ENCODE measurements at regions not wholly inside any gene's neighbourhood (a gene's known extent, or its start where the extent isn't known, plus 50 kb on each side); places are given as distances from the start of the nearest gene placed in this dataset.

GRCh38 chr2:220125551-220125950 lies 498.1 kb downstream of the SLC4A3 start:
- Histone ChIP-seq H2BK15ac (ENCODE audit: low read length) (no peak overlapping the region), H3K36me3 (replicated peaks in 1 of 2; ENCODE audit: control insufficient read depth in 2 of 2, insufficient read depth in 2 of 2, low read length in 2 of 2) (no peaks in the 10 kb centered on the region), H4K91ac (ENCODE audit: low read depth, low read length, poor library complexity) (no peak overlapping the region), H2AFZ (ENCODE audit: low read length) (no peak overlapping the region), H3K4me1 (ENCODE audit: control insufficient read depth in 2 of 2, insufficient read depth in 1 of 2, low read depth in 1 of 2, low read length in 2 of 2) (peaks cover 0 to 2% of the 10 kb centered on the region in 2 donors), H3K27ac (replicated peaks; ENCODE audit: low read length) (no peak overlapping the region), H3K9me3 (replicated peaks in 1 of 2; ENCODE audit: control insufficient read depth in 2 of 2, insufficient read depth in 1 of 2, low read depth in 1 of 2, low read length in 2 of 2) (peaks cover 2 to 4% of the 10 kb centered on the region in 2 donors), H3K79me1 (ENCODE audit: low read depth, low read length) (no peaks in the 10 kb centered on the region), H2BK120ac (ENCODE audit: low read depth, low read length) (no peak overlapping the region), H2BK5ac (ENCODE audit: low read length) (no peak overlapping the region), H3K18ac (ENCODE audit: low read length) (no peak overlapping the region), H2AK5ac (ENCODE audit: low read depth, low read length) (no peak overlapping the region), H3K27me3 (ENCODE audit: control insufficient read depth in 3 of 3, insufficient read depth in 3 of 3, low read depth in 1 of 3, low read length in 3 of 3) (no peaks in the 10 kb centered on the region), H3K23ac (ENCODE audit: low read depth, low read length, poor library complexity) (no peak overlapping the region), H4K8ac (ENCODE audit: low read depth, low read length) (no peak overlapping the region), H3K14ac (ENCODE audit: low read length) (no peak overlapping the region), H3K9ac (ENCODE audit: low read depth, low read length, poor library complexity) (no peak overlapping the region), H3K4me3 (ENCODE audit: low read length in 2 of 2) (no peak overlapping the region), H3K4me2 (ENCODE audit: insufficient read depth, low read length, poor library complexity, severe bottlenecking) (no peak overlapping the region), H3K4ac (ENCODE audit: low read length) (no peak overlapping the region), H2BK12ac (ENCODE audit: low read length) (no peak overlapping the region)
- WGBS, 2 donors (ENCODE audit: extremely low coverage in 2 of 2, insufficient read length in 2 of 2, insufficient replicate concordance in 1 of 2), result no CpG with 5 or more reads among the region's 8 CpGs
- DNase-seq (ENCODE audit: low spot score), result no peak

GRCh38 chr2:220127311-220127710 lies 499.9 kb downstream of the SLC4A3 start:
- Histone ChIP-seq H3K14ac (ENCODE audit: low read length) (no peak overlapping the region), H3K4ac (ENCODE audit: low read length) (no peak overlapping the region), H3K4me1 (ENCODE audit: control insufficient read depth in 2 of 2, insufficient read depth in 1 of 2, low read depth in 1 of 2, low read length in 2 of 2) (peaks cover 0 to 2% of the 10 kb centered on the region in 2 donors), H2AFZ (ENCODE audit: low read length) (no peak overlapping the region), H3K9ac (ENCODE audit: low read depth, low read length, poor library complexity) (no peak overlapping the region), H2BK120ac (ENCODE audit: low read depth, low read length) (no peak overlapping the region), H4K8ac (ENCODE audit: low read depth, low read length) (no peak overlapping the region), H3K27me3 (ENCODE audit: control insufficient read depth in 3 of 3, insufficient read depth in 3 of 3, low read depth in 1 of 3, low read length in 3 of 3) (no peaks in the 10 kb centered on the region), H3K4me2 (ENCODE audit: insufficient read depth, low read length, poor library complexity, severe bottlenecking) (no peak overlapping the region), H2BK5ac (ENCODE audit: low read length) (no peak overlapping the region), H3K18ac (ENCODE audit: low read length) (no peak overlapping the region), H3K36me3 (replicated peaks in 1 of 2; ENCODE audit: control insufficient read depth in 2 of 2, insufficient read depth in 2 of 2, low read length in 2 of 2) (no peaks in the 10 kb centered on the region), H3K79me1 (ENCODE audit: low read depth, low read length) (no peaks in the 10 kb centered on the region), H4K91ac (ENCODE audit: low read depth, low read length, poor library complexity) (no peak overlapping the region), H3K9me3 (replicated peaks in 1 of 2; ENCODE audit: control insufficient read depth in 2 of 2, insufficient read depth in 1 of 2, low read depth in 1 of 2, low read length in 2 of 2) (peaks cover 4 to 5% of the 10 kb centered on the region in 2 donors), H2BK12ac (ENCODE audit: low read length) (no peak overlapping the region), H3K27ac (replicated peaks; ENCODE audit: low read length) (no peak overlapping the region), H3K4me3 (ENCODE audit: low read length in 2 of 2) (no peak overlapping the region), H2AK5ac (ENCODE audit: low read depth, low read length) (no peak overlapping the region), H2BK15ac (ENCODE audit: low read length) (no peak overlapping the region), H3K23ac (ENCODE audit: low read depth, low read length, poor library complexity) (no peak overlapping the region)
- DNase-seq (ENCODE audit: low spot score), result no peak
- no CpG with 5 or more reads among the region's 3 CpGs for WGBS, 2 donors (ENCODE audit: extremely low coverage in 2 of 2, insufficient read length in 2 of 2, insufficient replicate concordance in 1 of 2)

GRCh38 chr2:220127876-220128275 lies 500.4 kb downstream of the SLC4A3 start:
- WGBS, 2 donors (ENCODE audit: extremely low coverage in 2 of 2, insufficient read length in 2 of 2, insufficient replicate concordance in 1 of 2), result no CpG with 5 or more reads among the region's 5 CpGs

GRCh38 chr2:220129391-220129790 lies 502.0 kb downstream of the SLC4A3 start:
- Histone ChIP-seq H3K14ac (ENCODE audit: low read length) (no peak overlapping the region), H3K4me3 (ENCODE audit: low read length in 2 of 2) (no peak overlapping the region), H3K9ac (ENCODE audit: low read depth, low read length, poor library complexity) (no peak overlapping the region), H3K27me3 (ENCODE audit: control insufficient read depth in 3 of 3, insufficient read depth in 3 of 3, low read depth in 1 of 3, low read length in 3 of 3) (no peaks in the 10 kb centered on the region), H2BK120ac (ENCODE audit: low read depth, low read length) (no peak overlapping the region), H3K79me1 (ENCODE audit: low read depth, low read length) (no peaks in the 10 kb centered on the region), H3K23ac (ENCODE audit: low read depth, low read length, poor library complexity) (no peak overlapping the region), H2AK5ac (ENCODE audit: low read depth, low read length) (no peak overlapping the region), H3K4me1 (ENCODE audit: control insufficient read depth in 2 of 2, insufficient read depth in 1 of 2, low read depth in 1 of 2, low read length in 2 of 2) (peaks cover 0 to 2% of the 10 kb centered on the region in 2 donors), H3K4me2 (ENCODE audit: insufficient read depth, low read length, poor library complexity, severe bottlenecking) (no peak overlapping the region), H3K9me3 (replicated peaks in 1 of 2; ENCODE audit: control insufficient read depth in 2 of 2, insufficient read depth in 1 of 2, low read depth in 1 of 2, low read length in 2 of 2) (peaks cover 4 to 5% of the 10 kb centered on the region in 2 donors), H2BK15ac (ENCODE audit: low read length) (no peak overlapping the region), H2BK5ac (ENCODE audit: low read length) (no peak overlapping the region), H3K18ac (ENCODE audit: low read length) (no peak overlapping the region), H4K91ac (ENCODE audit: low read depth, low read length, poor library complexity) (no peak overlapping the region), H3K36me3 (replicated peaks in 1 of 2; ENCODE audit: control insufficient read depth in 2 of 2, insufficient read depth in 2 of 2, low read length in 2 of 2) (no peaks in the 10 kb centered on the region), H4K8ac (ENCODE audit: low read depth, low read length) (no peak overlapping the region), H2AFZ (ENCODE audit: low read length) (no peak overlapping the region), H3K27ac (replicated peaks; ENCODE audit: low read length) (no peak overlapping the region), H2BK12ac (ENCODE audit: low read length) (no peak overlapping the region), H3K4ac (ENCODE audit: low read length) (no peak overlapping the region)
- no peak for DNase-seq (ENCODE audit: low spot score)
- WGBS, 2 donors (ENCODE audit: extremely low coverage in 2 of 2, insufficient read length in 2 of 2, insufficient replicate concordance in 1 of 2), result no CpG with 5 or more reads among the region's 7 CpGs

More at GRCh38 chr2:220127876-220128275, 500.4 kb downstream of the SLC4A3 start:
- Histone ChIP-seq H2AK5ac (ENCODE audit: low read depth, low read length) (no peak overlapping the region), H3K4me2 (ENCODE audit: insufficient read depth, low read length, poor library complexity, severe bottlenecking) (no peak overlapping the region), H4K8ac (ENCODE audit: low read depth, low read length) (no peak overlapping the region), H3K4ac (ENCODE audit: low read length) (no peak overlapping the region), H3K27ac (replicated peaks; ENCODE audit: low read length) (no peak overlapping the region), H4K91ac (ENCODE audit: low read depth, low read length, poor library complexity) (no peak overlapping the region), H3K4me3 (ENCODE audit: low read length in 2 of 2) (no peak overlapping the region), H3K4me1 (ENCODE audit: control insufficient read depth in 2 of 2, insufficient read depth in 1 of 2, low read depth in 1 of 2, low read length in 2 of 2) (peaks cover 0 to 2% of the 10 kb centered on the region in 2 donors), H3K79me1 (ENCODE audit: low read depth, low read length) (no peaks in the 10 kb centered on the region), H2BK5ac (ENCODE audit: low read length) (no peak overlapping the region), H3K23ac (ENCODE audit: low read depth, low read length, poor library complexity) (no peak overlapping the region), H2BK15ac (ENCODE audit: low read length) (no peak overlapping the region), H2BK120ac (ENCODE audit: low read depth, low read length) (no peak overlapping the region), H2AFZ (ENCODE audit: low read length) (no peak overlapping the region), H3K14ac (ENCODE audit: low read length) (no peak overlapping the region), H3K9ac (ENCODE audit: low read depth, low read length, poor library complexity) (no peak overlapping the region), H3K9me3 (replicated peaks in 1 of 2; ENCODE audit: control insufficient read depth in 2 of 2, insufficient read depth in 1 of 2, low read depth in 1 of 2, low read length in 2 of 2) (peaks cover 4 to 5% of the 10 kb centered on the region in 2 donors), H3K36me3 (replicated peaks in 1 of 2; ENCODE audit: control insufficient read depth in 2 of 2, insufficient read depth in 2 of 2, low read length in 2 of 2) (no peaks in the 10 kb centered on the region), H3K27me3 (ENCODE audit: control insufficient read depth in 3 of 3, insufficient read depth in 3 of 3, low read depth in 1 of 3, low read length in 3 of 3) (no peaks in the 10 kb centered on the region), H3K18ac (ENCODE audit: low read length) (no peak overlapping the region), H2BK12ac (ENCODE audit: low read length) (no peak overlapping the region)
- no peak for DNase-seq (ENCODE audit: low spot score)

All from neuronal stem cell (in vitro differentiated cells).